ENCODE measurements at regions not wholly inside any gene's neighbourhood (a gene's known extent, or its start where the extent isn't known, plus 50 kb on each side); places are given as distances from the start of the nearest gene placed in this dataset.

DNA sequence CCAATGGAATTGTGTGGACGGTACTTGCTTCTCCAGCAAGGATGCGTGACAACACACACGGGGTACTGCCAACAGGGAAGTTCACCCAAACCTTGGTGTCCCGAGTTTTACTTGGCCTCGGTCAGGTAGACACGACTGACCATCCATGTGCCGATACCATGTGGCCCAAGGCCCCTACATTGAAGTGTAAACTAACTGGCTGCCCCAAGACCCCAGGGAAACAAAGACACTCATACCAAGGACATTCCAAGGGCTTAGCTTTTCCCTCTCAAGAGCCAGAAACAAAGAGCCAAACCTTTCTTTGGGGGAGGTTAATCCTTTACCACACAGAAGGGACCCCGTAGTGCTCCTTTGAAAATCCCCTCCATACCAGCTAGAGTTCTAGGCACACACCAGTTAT is 215.9 kb upstream of the TNRC6C start:
- no peak for TF ChIP-seq CTCF (IDR thresholded peaks at IDR 0.05; ENCODE audit: insufficient read depth, low read length, poor library complexity, severe bottlenecking)
- DNase-seq (ENCODE audit: extremely low read depth, insufficient read length): no peak
- no peaks in the 10 kb centered on the region for H3K36me3 ChIP-seq (ENCODE audit: control insufficient read depth, insufficient read depth, low read length)
- H3K4me3 ChIP-seq (replicated peaks; ENCODE audit: low read depth, low read length): no peak overlapping the region
- H3K27me3 ChIP-seq (replicated peaks; ENCODE audit: control insufficient read depth, insufficient read depth, low read length): no peaks in the 10 kb centered on the region; the same call in none of the 2 replicates

GRCh38 chr17:77744066-77744988 is 214.2 kb upstream of the TNRC6C start:
- DNase-seq (ENCODE audit: extremely low read depth, insufficient read length): no peak
- no peak overlapping the region for H3K4me3 ChIP-seq (replicated peaks; ENCODE audit: low read depth, low read length)
- no peaks in the 10 kb centered on the region for H3K36me3 ChIP-seq (ENCODE audit: control insufficient read depth, insufficient read depth, low read length)
- H3K27me3 ChIP-seq (replicated peaks; ENCODE audit: control insufficient read depth, insufficient read depth, low read length): no peaks in the 10 kb centered on the region; the same call in none of the 2 replicates
- no peak for TF ChIP-seq CTCF (IDR thresholded peaks at IDR 0.05; ENCODE audit: insufficient read depth, low read length, poor library complexity, severe bottlenecking)

DNA sequence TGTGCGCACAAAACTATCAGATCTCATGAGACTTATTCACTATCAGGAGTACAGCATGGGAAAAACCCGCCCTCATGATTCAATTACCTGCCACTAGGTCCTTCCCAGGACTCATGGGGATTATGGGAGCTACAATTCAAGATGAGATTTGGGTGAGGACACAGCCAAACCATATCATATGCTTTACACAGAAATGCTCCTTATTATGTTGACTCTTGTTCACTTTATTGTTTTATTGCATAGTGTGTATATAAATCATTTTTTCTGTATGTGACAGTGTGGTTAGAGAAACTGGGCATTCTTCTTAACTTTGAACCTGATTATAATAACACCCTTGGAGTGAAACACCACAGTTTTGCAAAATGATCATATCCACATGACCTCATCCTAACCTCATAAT is 212.8 kb upstream of the TNRC6C start:
- Histone ChIP-seq H3K36me3 (ENCODE audit: control insufficient read depth, insufficient read depth, low read length) (no peaks in the 10 kb centered on the region), H3K4me3 (replicated peaks; ENCODE audit: low read depth, low read length) (no peak overlapping the region), H3K27me3 (replicated peaks; ENCODE audit: control insufficient read depth, insufficient read depth, low read length) (no peaks in the 10 kb centered on the region; the same call in none of the 2 replicates)
- TF ChIP-seq CTCF (IDR thresholded peaks at IDR 0.05; ENCODE audit: insufficient read depth, low read length, poor library complexity, severe bottlenecking): no peak
- no peak for DNase-seq (ENCODE audit: extremely low read depth, insufficient read length)

DNA sequence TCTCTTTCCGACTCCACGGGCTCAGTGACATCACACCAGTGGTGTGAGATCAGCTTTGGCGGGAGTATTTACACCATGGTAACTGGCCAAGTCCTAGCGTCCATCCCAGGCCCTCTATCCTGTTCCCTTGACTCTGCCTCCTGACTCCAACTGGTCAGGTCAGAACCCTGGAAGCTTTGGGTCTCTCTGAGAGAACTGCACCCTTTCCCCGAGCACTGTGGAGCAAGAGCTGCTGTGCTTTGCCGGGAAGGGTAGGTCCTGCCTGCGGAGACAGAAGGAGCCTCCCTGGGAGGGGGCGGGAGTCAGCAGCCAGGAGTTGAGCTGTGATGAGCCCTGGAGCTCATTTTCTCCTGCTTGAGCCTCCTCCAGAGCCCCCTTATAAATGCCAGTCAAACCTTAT is 212.1 kb upstream of the TNRC6C start:
- H3K27me3 ChIP-seq (replicated peaks; ENCODE audit: control insufficient read depth, insufficient read depth, low read length): no peaks in the 10 kb centered on the region; the same call in none of the 2 replicates
- H3K4me3 ChIP-seq (replicated peaks; ENCODE audit: low read depth, low read length): no peak overlapping the region
- H3K36me3 ChIP-seq (ENCODE audit: control insufficient read depth, insufficient read depth, low read length): no peaks in the 10 kb centered on the region
- DNase-seq (ENCODE audit: extremely low read depth, insufficient read length): no peak
- TF ChIP-seq CTCF (IDR thresholded peaks at IDR 0.05; ENCODE audit: insufficient read depth, low read length, poor library complexity, severe bottlenecking): no peak

GRCh38 chr17:77746896-77747554 is 211.5 kb upstream of the TNRC6C start:
- H3K36me3 ChIP-seq (ENCODE audit: control insufficient read depth, insufficient read depth, low read length): no peaks in the 10 kb centered on the region
- TF ChIP-seq CTCF (IDR thresholded peaks at IDR 0.05; ENCODE audit: insufficient read depth, low read length, poor library complexity, severe bottlenecking): no peak
- DNase-seq (ENCODE audit: extremely low read depth, insufficient read length): no peak
- H3K27me3 ChIP-seq (replicated peaks; ENCODE audit: control insufficient read depth, insufficient read depth, low read length): no peaks in the 10 kb centered on the region; the same call in none of the 2 replicates
- H3K4me3 ChIP-seq (replicated peaks; ENCODE audit: low read depth, low read length): no peak overlapping the region

All from GM06990 (cell line).